ENCODE measurements at regions not wholly inside any gene's neighbourhood (a gene's known extent, or its start where the extent isn't known, plus 50 kb on each side); places are given as distances from the start of the nearest gene placed in this dataset.
"Not testable (repeated sequence)": the region's sequence is repeated elsewhere in the genome, so short reads cannot be mapped to it uniquely, and the experiment has no call there.

GRCh38 chr2:7436096-7436906 is 519.1 kb downstream of the RNF144A start:
- DNase-seq, result no peak

DNA sequence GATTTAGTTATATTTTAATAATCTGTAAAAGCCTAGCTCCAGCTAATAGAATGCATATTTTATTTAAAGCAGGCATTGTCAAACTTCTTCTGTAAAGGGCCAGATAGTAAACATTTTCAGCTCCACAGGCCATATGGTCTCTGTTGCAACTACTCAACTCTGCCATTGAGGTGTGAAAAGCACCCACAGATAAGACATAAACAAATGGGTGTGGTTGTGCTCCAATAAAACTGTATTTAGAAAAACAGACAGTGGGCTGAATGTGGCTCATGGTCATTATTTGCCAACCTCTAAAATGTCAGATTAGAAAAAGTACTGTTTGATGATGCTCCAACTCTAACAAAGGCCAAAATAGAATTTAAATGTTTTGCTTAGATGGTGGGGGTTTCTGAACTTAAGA is 519.9 kb downstream of the RNF144A start:
- DNase-seq, result no peak

DNA sequence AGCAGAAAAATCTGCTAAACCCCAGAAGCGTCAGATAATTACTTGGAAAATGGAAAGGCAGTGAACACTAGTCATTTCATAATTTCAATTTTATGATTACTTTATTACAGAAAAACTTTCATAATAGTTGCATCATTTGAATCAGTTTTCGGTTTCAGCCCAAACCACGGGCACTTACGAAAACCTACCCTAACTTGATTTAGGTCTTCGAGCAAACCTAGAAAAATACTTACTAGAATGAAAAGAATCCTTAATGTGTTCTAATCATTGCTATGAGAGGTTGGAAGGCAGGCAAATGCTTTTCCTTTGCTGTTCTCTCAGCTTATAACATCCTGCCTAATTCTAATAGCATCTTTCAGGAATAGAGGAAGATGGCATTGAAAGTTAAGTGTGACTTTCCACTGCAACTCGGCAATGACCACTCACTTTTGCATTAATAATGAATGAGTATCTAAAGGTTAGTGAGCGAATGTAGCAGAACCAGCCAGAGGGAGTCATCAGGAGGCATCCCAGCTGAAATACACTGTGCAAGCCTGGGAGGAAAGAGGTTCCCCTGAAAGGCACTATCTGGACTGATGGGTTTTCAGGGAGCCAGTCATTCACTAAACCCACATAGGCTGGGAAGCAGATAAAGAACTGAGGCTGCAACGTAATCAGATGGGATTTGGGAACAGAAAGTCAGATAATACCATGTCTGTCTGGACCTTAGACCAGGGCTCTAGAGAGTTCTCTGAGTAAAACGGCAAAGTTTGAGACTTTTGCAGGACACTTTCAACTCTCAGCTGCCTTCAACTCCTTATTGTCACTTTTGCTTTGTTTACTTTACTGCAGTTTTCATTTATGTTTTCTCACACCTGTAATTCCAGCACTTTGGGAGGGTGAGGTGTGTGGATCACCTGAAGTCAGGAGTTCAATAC is 520.8 kb downstream of the RNF144A start:
- DNase-seq, result no peak

DNA sequence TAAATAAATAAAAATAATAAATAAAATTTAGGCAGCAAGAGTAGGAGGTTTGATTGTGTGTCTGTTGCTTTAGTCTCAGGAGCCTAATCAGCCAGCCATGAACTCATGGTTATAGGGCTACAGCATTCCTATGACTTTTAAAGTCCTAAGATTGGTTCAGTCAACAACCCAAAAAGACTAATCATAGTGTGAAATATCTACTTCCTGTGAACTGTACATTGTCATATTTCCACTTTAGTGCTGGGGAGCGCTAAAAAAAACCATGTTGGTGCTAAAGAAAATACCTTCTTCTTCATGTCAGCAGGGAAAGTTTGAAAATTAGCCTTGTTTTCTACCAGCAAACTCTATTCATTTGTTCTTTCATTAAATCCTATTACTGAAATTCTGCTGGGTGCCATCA is 521.6 kb downstream of the RNF144A start:
- no peak for DNase-seq

DNA sequence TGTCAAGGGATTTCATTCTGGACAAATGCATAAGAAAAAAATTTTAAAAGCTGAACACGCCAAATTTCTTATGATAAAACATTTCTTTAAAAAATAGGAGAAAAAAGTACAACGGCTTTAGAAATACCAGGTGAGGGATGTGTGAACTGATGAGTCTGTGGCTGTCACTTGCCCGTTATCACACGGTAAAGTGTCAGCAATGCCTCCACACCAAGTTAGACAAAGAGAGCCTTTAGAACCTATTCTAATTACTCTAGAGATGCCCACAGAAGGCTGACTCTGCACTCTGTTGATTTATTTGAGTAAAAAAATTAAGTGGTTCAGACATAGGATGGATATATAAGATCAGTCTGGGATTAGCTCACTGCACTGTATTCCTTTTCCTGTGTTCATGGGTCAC is 523.8 kb downstream of the RNF144A start:
- DNase-seq, result no peak

- not testable (repeated sequence) for DNase-seq
Observed at GRCh38 chr2:7441841-7442240, 524.6 kb downstream of the RNF144A start.

DNA sequence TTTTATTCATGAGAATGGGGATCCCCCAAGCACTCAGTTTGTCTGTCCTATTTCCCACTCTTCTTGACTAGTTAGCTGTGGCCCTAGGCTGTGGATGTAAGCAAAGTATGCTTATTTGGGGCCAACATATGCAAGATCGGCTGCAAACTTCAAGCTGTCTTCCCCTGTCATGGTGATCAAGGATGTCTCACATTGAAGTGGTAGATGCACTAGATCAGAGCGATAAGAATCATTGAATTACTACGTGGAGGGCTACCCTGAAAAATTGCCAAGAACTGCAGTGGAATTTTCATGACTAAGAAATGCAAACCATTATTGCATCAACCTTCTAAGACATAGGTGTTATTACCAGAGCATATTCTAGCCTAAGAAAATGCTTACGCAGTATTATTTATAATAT is 527.4 kb downstream of the RNF144A start:
- DNase-seq, result no peak

- no peak for DNase-seq
Observed at GRCh38 chr2:7448578-7449264, 531.5 kb downstream of the RNF144A start.

DNA sequence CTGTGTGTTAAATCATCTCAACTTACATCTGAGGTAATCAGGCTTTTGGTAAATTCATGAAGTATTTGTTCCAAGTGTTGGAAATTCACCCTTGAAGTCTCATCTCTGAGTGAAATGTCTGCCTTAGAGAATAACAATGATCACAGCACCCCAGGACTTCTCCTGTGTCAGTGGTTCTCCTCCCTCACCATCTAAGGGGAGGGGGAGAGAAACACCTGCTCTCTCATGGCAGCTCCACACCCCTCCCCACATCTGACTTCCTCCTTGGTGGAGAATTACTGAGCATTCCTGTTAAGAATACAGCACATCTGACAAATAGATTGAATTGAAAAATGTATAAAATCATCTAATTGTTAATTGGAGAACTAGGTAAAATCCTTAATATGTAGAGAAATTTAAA is 532.1 kb downstream of the RNF144A start:
- DNase-seq, result no peak

GRCh38 chr2:7450188-7450832 is 533.1 kb downstream of the RNF144A start:
- no peak for DNase-seq

- DNase-seq, result no peak
Observed at GRCh38 chr2:7450833-7451190, 533.6 kb downstream of the RNF144A start.

- DNase-seq, result no peak
Observed at GRCh38 chr2:7452110-7452876, 535.1 kb downstream of the RNF144A start.

DNA sequence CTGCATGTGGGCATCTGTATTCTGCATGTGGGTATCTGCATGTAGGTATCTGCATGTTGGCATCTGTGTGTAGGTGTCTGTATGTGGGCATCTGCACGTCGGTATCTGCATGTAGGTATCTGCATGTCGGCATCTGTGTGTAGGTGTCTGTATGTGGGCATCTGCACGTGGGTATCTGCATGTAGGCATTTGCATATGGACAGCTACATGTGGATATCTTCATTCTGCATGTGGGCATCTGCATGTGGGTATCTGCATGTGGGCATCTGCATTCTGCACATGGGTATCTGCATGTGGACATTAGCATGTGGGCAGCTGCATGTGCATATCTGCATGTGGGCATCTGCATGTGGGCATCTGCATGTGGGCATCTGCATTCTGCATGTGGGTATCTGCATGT is 537.4 kb downstream of the RNF144A start:
- no peak for DNase-seq

- no peak for DNase-seq
Observed at GRCh38 chr2:7456762-7457161, 539.5 kb downstream of the RNF144A start.

DNA sequence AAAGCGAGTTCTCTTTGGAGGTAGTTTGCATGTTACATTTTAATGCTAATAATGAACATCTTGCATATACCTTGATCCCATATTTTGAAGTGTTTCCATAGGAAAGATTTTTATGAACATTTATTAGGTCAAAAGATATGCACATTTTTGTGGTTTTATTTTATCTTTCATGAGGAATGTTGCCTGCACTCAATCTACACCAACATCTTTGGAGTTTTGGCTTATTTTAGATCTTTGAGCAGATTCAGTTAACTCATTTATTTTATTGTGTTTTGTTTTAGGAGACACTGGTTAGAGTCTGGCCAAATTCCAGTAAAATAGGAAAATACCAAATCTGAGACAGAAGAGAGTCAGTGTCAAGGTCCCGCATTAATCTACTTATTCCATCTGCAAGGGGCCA is 540.9 kb downstream of the RNF144A start:
- no peak for DNase-seq

DNA sequence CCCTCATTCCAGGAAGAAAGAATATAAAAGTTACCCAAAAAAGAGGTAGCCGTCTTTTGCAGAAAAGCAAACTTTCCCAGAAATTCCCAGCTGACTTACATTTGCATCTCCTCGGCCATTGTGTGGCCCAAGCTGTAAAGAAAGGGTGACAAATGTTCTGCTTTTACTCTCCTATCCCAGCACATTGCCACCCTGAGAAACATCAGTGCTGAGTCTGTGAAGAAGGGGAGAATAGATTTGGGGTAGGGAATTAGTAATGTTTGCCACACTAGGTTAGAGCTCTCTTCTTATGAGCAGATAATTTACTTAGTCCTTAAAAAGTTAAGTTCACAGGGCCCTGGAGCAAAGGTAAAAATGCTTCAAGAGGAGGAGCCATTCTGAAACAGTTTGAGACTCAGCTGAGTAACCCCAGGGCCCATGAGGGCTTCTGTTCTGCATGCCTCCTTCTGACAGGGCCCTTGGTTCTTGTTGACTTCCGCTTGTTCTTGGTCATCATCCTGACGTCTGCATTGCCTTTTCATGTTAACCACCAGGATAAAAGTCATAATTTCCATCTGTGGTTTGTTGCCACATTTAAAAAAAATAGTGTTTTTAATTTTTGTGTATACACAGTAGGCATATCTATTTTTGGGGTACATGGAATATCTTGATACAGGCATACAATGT is 550.7 kb downstream of the RNF144A start:
- no peak for DNase-seq

- no peak for DNase-seq
Observed at GRCh38 chr2:7468448-7468828, 551.2 kb downstream of the RNF144A start.

GRCh38 chr2:7468955-7469354 is 551.7 kb downstream of the RNF144A start:
- DNase-seq, result no peak

DNA sequence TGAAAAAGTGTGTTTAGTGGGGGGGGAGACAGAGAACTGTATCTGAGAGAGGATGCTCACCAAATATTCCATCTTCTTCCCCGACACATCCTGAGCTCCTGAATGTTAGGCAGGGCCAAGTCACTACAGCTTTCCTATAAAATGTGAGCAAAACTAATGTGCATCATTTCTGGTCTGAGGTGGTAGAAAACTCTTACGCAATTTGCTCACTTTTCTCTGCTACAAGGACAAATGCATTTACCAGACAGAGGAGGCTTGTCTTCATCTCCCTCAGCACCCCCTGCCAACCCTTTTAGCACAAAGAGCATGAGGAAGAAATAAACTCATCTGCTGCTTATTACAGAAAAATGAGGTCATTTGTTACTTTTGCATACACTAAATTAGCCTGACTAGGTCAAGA is 554.0 kb downstream of the RNF144A start:
- DNase-seq, result no peak

DNA sequence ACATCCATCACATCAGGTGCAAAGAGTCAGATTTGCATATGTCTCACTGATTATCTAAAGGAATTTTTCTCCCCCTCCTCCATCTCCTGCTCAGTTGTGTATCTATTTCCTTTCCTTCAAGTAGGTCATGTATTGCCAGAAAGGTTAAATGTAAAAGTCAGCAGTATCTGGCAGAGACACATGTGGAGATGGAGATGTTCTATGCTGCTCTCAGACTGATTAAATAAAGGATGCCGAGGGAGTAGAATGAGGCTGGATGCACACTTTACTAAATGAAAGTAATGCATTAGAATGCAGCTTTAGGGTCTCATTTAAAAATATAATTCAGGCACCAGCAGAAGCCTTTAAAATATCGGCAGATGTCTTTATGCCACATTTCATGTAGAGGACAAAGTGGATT is 555.3 kb downstream of the RNF144A start:
- no peak for DNase-seq

GRCh38 chr2:7473135-7473771 is 556.0 kb downstream of the RNF144A start:
- DNase-seq, result no peak

Measured in NCI-H510A treated with DMSO at 0.1 percent for 48 hours (cell line).